ENCODE measurements at regions not wholly inside any gene's neighbourhood (a gene's known extent, or its start where the extent isn't known, plus 50 kb on each side); places are given as distances from the start of the nearest gene placed in this dataset.

GRCh38 chr12:102609996-102610395, 129.6 kb upstream of the IGF1 start:
- Histone ChIP-seq H3K36me3 (no peaks in the 10 kb centered on the region), H3K27me3 (replicated peaks in 1 of 7) (no peaks in the 10 kb centered on the region), H3K9me3 (peaks cover 0 to 27% (median 6%) of the 10 kb centered on the region in 8 donors), H3K4me1 (no peaks in the 10 kb centered on the region), H3K27ac (no peak overlapping the region), H3K4me3 (no peak overlapping the region)
- WGBS, 5 donors: 72 to 84% (median 76%) methylated on average over 1 of the region's 1 CpG
- DNase-seq: no peak
- intact Hi-C loops (cut with DNase I; ENCODE audit: low total_unique reads): no loop called here
- TF ChIP-seq CTCF (IDR thresholded peaks at IDR 0.05 in 8 of 11, conservative IDR thresholded peaks at IDR 0.05 in 3 of 11) (no peak), POLR2AphosphoS5 (IDR thresholded peaks at IDR 0.05) (no peak), POLR2A (IDR thresholded peaks at IDR 0.05) (no peak)

DNA sequence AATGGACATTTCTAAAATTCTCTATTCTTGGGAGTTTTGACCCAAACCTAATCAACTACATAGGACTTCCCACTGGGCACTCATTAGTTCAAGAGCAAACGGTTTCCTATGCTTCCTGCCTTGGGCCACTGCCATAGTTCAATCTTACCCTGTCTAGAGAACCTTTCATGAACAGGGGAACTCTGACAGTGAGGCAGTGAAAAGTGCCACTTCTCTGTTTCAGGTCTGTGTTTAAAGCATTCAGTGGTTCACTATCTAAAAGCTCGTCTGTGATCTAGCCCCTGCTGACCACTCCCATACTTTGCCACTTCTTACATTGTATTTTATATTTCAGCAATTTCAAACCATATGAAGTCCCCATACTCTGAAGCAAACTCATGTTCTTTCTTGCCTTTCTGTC, 122.7 kb upstream of the IGF1 start:
- Histone ChIP-seq H3K4me1 (no peaks in the 10 kb centered on the region), H3K36me3 (no peaks in the 10 kb centered on the region), H3K27me3 (replicated peaks in 1 of 7) (no peaks in the 10 kb centered on the region), H3K9me3 (peaks cover 0 to 17% (median 2%) of the 10 kb centered on the region in 8 donors), H3K27ac (no peak overlapping the region), H3K4me3 (no peak overlapping the region)
- TF ChIP-seq POLR2A (IDR thresholded peaks at IDR 0.05) (no peak), POLR2AphosphoS5 (IDR thresholded peaks at IDR 0.05) (no peak), CTCF (IDR thresholded peaks at IDR 0.05 in 8 of 11, conservative IDR thresholded peaks at IDR 0.05 in 3 of 11) (no peak)
- intact Hi-C loops (cut with DNase I; ENCODE audit: low total_unique reads): no loop called here
- no peak for DNase-seq
- WGBS, 5 donors: 26 to 36% (median 29%) methylated on average over 2 of the region's 2 CpGs

- peaks cover 0 to 12% (median 2%) of the 10 kb centered on the region in 8 donors for H3K9me3 ChIP-seq
Observed at GRCh38 chr12:102602521-102602920, 122.2 kb upstream of the IGF1 start.

DNA sequence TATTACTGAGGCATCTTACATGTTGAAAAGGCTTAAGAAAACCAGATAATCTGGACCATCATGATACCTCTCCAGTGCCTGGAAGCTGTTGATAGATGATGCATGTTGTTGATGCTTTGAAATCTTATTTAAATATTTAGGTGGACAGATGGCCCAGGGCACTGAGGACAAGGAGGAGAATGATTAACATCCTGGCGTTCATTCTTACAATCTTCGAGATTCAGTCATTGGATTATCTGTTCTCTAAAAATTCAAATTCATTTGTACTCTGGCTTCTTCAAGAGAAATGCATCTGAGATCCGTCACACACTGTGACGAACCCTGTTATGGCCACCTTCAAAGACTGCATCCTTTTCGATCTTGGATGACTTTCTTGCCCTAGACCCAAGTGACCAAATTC, 121.3 kb upstream of the IGF1 start:
- TF ChIP-seq POLR2A (IDR thresholded peaks at IDR 0.05) (no peak), CTCF (IDR thresholded peaks at IDR 0.05 in 8 of 11, conservative IDR thresholded peaks at IDR 0.05 in 3 of 11) (no peak), POLR2AphosphoS5 (IDR thresholded peaks at IDR 0.05) (no peak)
- Histone ChIP-seq H3K4me1 (no peaks in the 10 kb centered on the region), H3K27ac (no peak overlapping the region), H3K27me3 (replicated peaks in 1 of 7) (no peaks in the 10 kb centered on the region), H3K36me3 (no peaks in the 10 kb centered on the region), H3K4me3 (no peak overlapping the region), H3K9me3 (peaks cover 0 to 8% (median 2%) of the 10 kb centered on the region in 8 donors)
- intact Hi-C loops (cut with DNase I; ENCODE audit: low total_unique reads): no loop called here
- 83 to 93% (median 91%) methylated on average over 5 of the region's 5 CpGs for WGBS, 5 donors
- no peak for DNase-seq

More at GRCh38 chr12:102602521-102602920, 122.2 kb upstream of the IGF1 start:
- H3K4me3 ChIP-seq: no peak overlapping the region
- 38 to 64% (median 57%) methylated on average over 1 of the region's 1 CpG for WGBS, 5 donors
- H3K36me3 ChIP-seq: no peaks in the 10 kb centered on the region
- H3K4me1 ChIP-seq: no peaks in the 10 kb centered on the region
- no peak for DNase-seq
- no peaks in the 10 kb centered on the region for H3K27me3 ChIP-seq (replicated peaks in 1 of 7)
- H3K27ac ChIP-seq: no peak overlapping the region
- intact Hi-C loops (cut with DNase I; ENCODE audit: low total_unique reads): no loop called here
- TF ChIP-seq POLR2AphosphoS5 (IDR thresholded peaks at IDR 0.05): no peak
- no peak for TF ChIP-seq CTCF (IDR thresholded peaks at IDR 0.05 in 8 of 11, conservative IDR thresholded peaks at IDR 0.05 in 3 of 11)
- TF ChIP-seq POLR2A (IDR thresholded peaks at IDR 0.05): no peak
